Testis (tissue), 2 donors: ENCODE measurements at regions not wholly inside any gene's neighbourhood (a gene's known extent, or its start where the extent isn't known, plus 50 kb on each side); places are given as distances from the start of the nearest gene placed in this dataset.

Experiments
- POLR2A ChIP-seq: fragments of 450-650 bp; IDR thresholded peaks from one replicate; pipeline ENCODE4 v1.6.1; 2017; ENCODE audit warnings: antibody characterized with exemption, mild to moderate bottlenecking, moderate library complexity
- TF ChIP-seq, protein P1 (sequence below), 3 experiments: fragments of 450-650 bp in 2 of 3; fragments of 200-600 bp in 1 of 3; sonication (generic) in 1 of 3; IDR thresholded peaks; one replicate each; pipeline ENCODE4 v1.5.1; 2016 to 2019; ENCODE audit warnings: antibody characterized with exemption in 3 of 3, mild to moderate bottlenecking in 2 of 3, moderate library complexity in 1 of 3

DNA sequence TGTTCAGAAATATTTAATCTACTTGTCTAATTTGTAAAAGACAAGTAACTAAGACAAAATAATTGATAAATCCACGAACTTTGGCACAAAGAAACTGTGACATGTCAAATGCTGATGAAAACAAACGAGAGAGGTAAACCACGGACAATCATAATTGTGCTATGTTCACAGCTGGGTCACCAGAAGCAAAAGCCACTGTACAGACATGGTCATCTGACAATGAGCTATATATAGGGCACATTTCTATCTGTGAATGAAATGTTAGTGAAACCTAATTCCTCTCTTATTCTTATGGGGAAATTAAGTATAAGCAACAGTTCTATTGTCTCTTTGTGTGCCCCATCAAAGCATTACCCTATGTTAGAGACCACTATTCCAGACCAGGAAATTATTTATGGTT is 444.0 kb upstream of the TRAM1L1 start:
- TF ChIP-seq, protein P1, sequence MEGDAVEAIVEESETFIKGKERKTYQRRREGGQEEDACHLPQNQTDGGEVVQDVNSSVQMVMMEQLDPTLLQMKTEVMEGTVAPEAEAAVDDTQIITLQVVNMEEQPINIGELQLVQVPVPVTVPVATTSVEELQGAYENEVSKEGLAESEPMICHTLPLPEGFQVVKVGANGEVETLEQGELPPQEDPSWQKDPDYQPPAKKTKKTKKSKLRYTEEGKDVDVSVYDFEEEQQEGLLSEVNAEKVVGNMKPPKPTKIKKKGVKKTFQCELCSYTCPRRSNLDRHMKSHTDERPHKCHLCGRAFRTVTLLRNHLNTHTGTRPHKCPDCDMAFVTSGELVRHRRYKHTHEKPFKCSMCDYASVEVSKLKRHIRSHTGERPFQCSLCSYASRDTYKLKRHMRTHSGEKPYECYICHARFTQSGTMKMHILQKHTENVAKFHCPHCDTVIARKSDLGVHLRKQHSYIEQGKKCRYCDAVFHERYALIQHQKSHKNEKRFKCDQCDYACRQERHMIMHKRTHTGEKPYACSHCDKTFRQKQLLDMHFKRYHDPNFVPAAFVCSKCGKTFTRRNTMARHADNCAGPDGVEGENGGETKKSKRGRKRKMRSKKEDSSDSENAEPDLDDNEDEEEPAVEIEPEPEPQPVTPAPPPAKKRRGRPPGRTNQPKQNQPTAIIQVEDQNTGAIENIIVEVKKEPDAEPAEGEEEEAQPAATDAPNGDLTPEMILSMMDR (IDR thresholded peaks at IDR 0.05) = no peak
- no peak for TF ChIP-seq POLR2A
